H1 (cell line): ENCODE measurements at regions not wholly inside any gene's neighbourhood (a gene's known extent, or its start where the extent isn't known, plus 50 kb on each side); places are given as distances from the start of the nearest gene placed in this dataset.

Experiments
- CTCF ChIA-PET: fragments of 300-600 bp; sonication (Branson Sonifier 250); formaldehyde crosslinking; loops from one replicate; lab custom pipeline; 2021; ENCODE audit not compliant: partially characterized antibody; lab: Charles Lee
- POLR2A ChIA-PET: fragments of 300-600 bp; sonication (Branson Sonifier 250); formaldehyde crosslinking; loops from one replicate; lab custom pipeline; 2021; ENCODE audit warnings: inconsistent platforms; ENCODE audit not compliant: partially characterized antibody; lab: Charles Lee
- DNase-seq, 2 experiments: peaks; one replicate each; pipeline versions ENCODE4 v3.0.0 to v3.0.0-alpha.2; 2010 to 2022; ENCODE audit warnings: low spot score in 2 of 2, low read depth in 1 of 2, mixed read lengths in 1 of 2
- FAIRE-seq: peaks from 2 replicates; lab custom pipeline; 2011; peaks lifted over from hg19 to GRCh38; lab: Jason Lieb, UNC
- H2AFZ ChIP-seq: 2 replicates; pipeline ENCODE4 v1.8.1; 2012; ENCODE audit warnings: low read length, inconsistent platforms
- H2AK5ac ChIP-seq: 2 replicates; pipeline ENCODE4 v1.6.1; 2013; ENCODE audit warnings: low read depth, low read length
- H2BK120ac ChIP-seq: replicated peaks from 2 replicates; pipeline ENCODE3; 2013; ENCODE audit warnings: low read depth, low read length, inconsistent platforms
- H2BK12ac ChIP-seq: 2 replicates; pipeline ENCODE4 v1.6.1; 2013; ENCODE audit warnings: low read depth, low read length
- H2BK15ac ChIP-seq: 2 replicates; pipeline ENCODE4 v1.6.1; 2013; ENCODE audit warnings: low read length
- H2BK20ac ChIP-seq: 2 replicates; pipeline ENCODE4 v1.6.1; 2013; ENCODE audit warnings: low read length
- H2BK5ac ChIP-seq: 2 replicates; pipeline ENCODE4 v1.6.1; 2013; ENCODE audit warnings: low read depth, low read length
- H3K14ac ChIP-seq: 2 replicates; pipeline ENCODE4 v1.6.1; 2013; ENCODE audit warnings: inconsistent platforms; ENCODE audit not compliant: insufficient read length
- H3K18ac ChIP-seq: 2 replicates; pipeline ENCODE4 v1.6.1; 2013; ENCODE audit warnings: low read length; ENCODE audit errors: extremely low read depth
- H3K23ac ChIP-seq: 2 replicates; pipeline ENCODE4 v1.6.1; 2013; ENCODE audit warnings: inconsistent platforms; ENCODE audit not compliant: insufficient read length
- H3K23me2 ChIP-seq: 2 replicates; pipeline ENCODE4 v1.6.1; 2013; ENCODE audit warnings: low read depth, low read length
- H3K27ac ChIP-seq: 2 replicates; pipeline ENCODE4 v1.6.1; 2011; ENCODE audit warnings: low read depth, low read length, inconsistent platforms
- H3K27me3 ChIP-seq, 4 experiments: replicated peaks in 1 of 4; 1 replicate in 1 of 4; 2 replicates in 3 of 4; pipeline versions ENCODE4 v1.6.1 to v1.8.1; 2011 to 2013; ENCODE audit warnings: low read length in 3 of 4, mild to moderate bottlenecking in 3 of 4, inconsistent platforms in 2 of 4, mixed read lengths in 2 of 4, moderate library complexity in 1 of 4; ENCODE audit not compliant: control insufficient read depth in 3 of 4, insufficient read depth in 3 of 4; ENCODE audit errors: extremely low read depth in 1 of 4
- H3K36me3 ChIP-seq, 4 experiments: 2 replicates each; pipeline versions ENCODE4 v1.6.1 to v1.8.1; 2011 to 2013; ENCODE audit warnings: mild to moderate bottlenecking in 4 of 4, low read length in 3 of 4, moderate library complexity in 2 of 4, control low read depth in 1 of 4, inconsistent platforms in 1 of 4; ENCODE audit not compliant: insufficient read depth in 4 of 4, control insufficient read depth in 2 of 4
- H3K4ac ChIP-seq: replicated peaks from 2 replicates; pipeline ENCODE3; 2013; ENCODE audit warnings: low read length, low read depth, mixed read lengths, inconsistent platforms; ENCODE audit not compliant: insufficient read length
- H3K4me1 ChIP-seq, 4 experiments: replicated peaks in 1 of 4; 1 replicate in 1 of 4; 2 replicates in 3 of 4; pipeline versions ENCODE4 v1.6.1 to v1.8.1; 2011 to 2013; ENCODE audit warnings: low read length in 3 of 4, inconsistent platforms in 2 of 4, mixed read lengths in 1 of 4; ENCODE audit not compliant: insufficient read depth in 4 of 4, control insufficient read depth in 3 of 4
- H3K4me2 ChIP-seq, 2 experiments: 2 replicates each; pipeline versions ENCODE4 v1.6.1 to v1.8.1; 2011 to 2013; ENCODE audit warnings: low read depth in 2 of 2, low read length in 2 of 2, control low read depth in 1 of 2, inconsistent platforms in 1 of 2, mild to moderate bottlenecking in 1 of 2; ENCODE audit not compliant: insufficient read depth in 1 of 2
- H3K4me3 ChIP-seq, 4 experiments: fragments of 200-600, 300-600 bp in 1 of 4; sonication (generic), shearing (Covaris generic), sonication (Bioruptor Twin) in 1 of 4; 2 replicates each; pipeline versions ENCODE4 v1.5.1 to v1.8.1; 2011 to 2016; ENCODE audit warnings: low read length in 4 of 4, low read depth in 3 of 4, control low read depth in 2 of 4, inconsistent platforms in 2 of 4, mild to moderate bottlenecking in 2 of 4, mixed read lengths in 1 of 4, moderate library complexity in 1 of 4; ENCODE audit not compliant: insufficient read depth in 2 of 4; ENCODE audit errors: extremely low read depth in 1 of 4
- H3K56ac ChIP-seq: replicated peaks from 2 replicates; pipeline ENCODE3; 2013; ENCODE audit warnings: low read depth, mild to moderate bottlenecking, mixed read lengths, low read length, inconsistent platforms; ENCODE audit not compliant: insufficient read length
- H3K79me1 ChIP-seq: 2 replicates; pipeline ENCODE4 v1.6.1; 2013; ENCODE audit warnings: low read depth, low read length, control low read depth
- H3K79me2 ChIP-seq, 2 experiments: 2 replicates each; pipeline versions ENCODE4 v1.6.1 to v1.8.1; 2012 to 2013; ENCODE audit warnings: low read length in 2 of 2, mild to moderate bottlenecking in 2 of 2, inconsistent platforms in 1 of 2; ENCODE audit not compliant: insufficient read depth in 2 of 2, control insufficient read depth in 1 of 2
- H3K9ac ChIP-seq, 4 experiments: replicated peaks in 1 of 4; 1 replicate in 1 of 4; 2 replicates in 3 of 4; pipeline versions ENCODE4 v1.6.1 to v1.8.1; 2011 to 2013; ENCODE audit warnings: low read depth in 3 of 4, low read length in 3 of 4, control low read depth in 2 of 4, mild to moderate bottlenecking in 2 of 4, moderate library complexity in 2 of 4, inconsistent platforms in 1 of 4; ENCODE audit errors: extremely low read depth in 1 of 4
- H3K9me3 ChIP-seq, 2 experiments: 2 replicates each; pipeline versions ENCODE4 v1.6.1 to v1.8.1; 2012 to 2013; ENCODE audit warnings: mild to moderate bottlenecking in 2 of 2, moderate library complexity in 2 of 2, control low read depth in 1 of 2, inconsistent platforms in 1 of 2, low read depth in 1 of 2, low read length in 1 of 2, mixed read lengths in 1 of 2; ENCODE audit not compliant: insufficient read depth in 2 of 2
- H4K20me1 ChIP-seq, 2 experiments: replicated peaks in 1 of 2; 2 replicates each; pipeline versions ENCODE3 to v1.8.1; 2011 to 2013; ENCODE audit warnings: inconsistent platforms in 2 of 2, low read length in 2 of 2, mild to moderate bottlenecking in 1 of 2; ENCODE audit not compliant: insufficient read depth in 2 of 2, control insufficient read depth in 1 of 2
- H4K5ac ChIP-seq: 2 replicates; pipeline ENCODE4 v1.6.1; 2013; ENCODE audit warnings: low read length, low read depth, mixed read lengths, inconsistent platforms; ENCODE audit not compliant: insufficient read length
- H4K8ac ChIP-seq: 2 replicates; pipeline ENCODE4 v1.8.0; 2013; ENCODE audit warnings: mild to moderate bottlenecking, moderate library complexity, low read length, inconsistent platforms; ENCODE audit not compliant: insufficient read depth; ENCODE audit errors: extremely low read depth
- H4K91ac ChIP-seq: replicated peaks from 2 replicates; pipeline ENCODE3; 2013; ENCODE audit warnings: low read length, mixed read lengths, inconsistent platforms; ENCODE audit not compliant: insufficient read length
- ASH2L ChIP-seq: fragments of 200-600, 300-600 bp; sonication (generic); IDR thresholded peaks from one replicate; pipeline ENCODE4 v1.7.1; 2017; ENCODE audit warnings: low read length
- JUN ChIP-seq: IDR thresholded peaks from 2 replicates; pipeline ENCODE4 v1.6.1; 2011; ENCODE audit warnings: low read depth, mild to moderate bottlenecking, improper control_type of control experiment, low read length
- JUND ChIP-seq: IDR thresholded peaks from 2 replicates; pipeline ENCODE4 v1.6.1; 2011; ENCODE audit warnings: mild to moderate bottlenecking, improper control_type of control experiment, low read length
- KDM5A ChIP-seq: fragments of 200-600 bp; IDR thresholded peaks from 2 replicates; pipeline ENCODE4 v1.7.1; 2012; ENCODE audit warnings: mild to moderate bottlenecking, low read length, inconsistent platforms, mixed read lengths
- MAFK ChIP-seq: IDR thresholded peaks from 2 replicates; pipeline ENCODE4 v1.6.1; 2012; ENCODE audit warnings: low read depth, mild to moderate bottlenecking, improper control_type of control experiment, low read length
- MAX ChIP-seq: IDR thresholded peaks from 2 replicates; pipeline ENCODE4 v1.6.1; 2012; ENCODE audit warnings: inconsistent platforms
- POU5F1 ChIP-seq: IDR thresholded peaks from 2 replicates; pipeline ENCODE4 v1.6.1; 2011; ENCODE audit warnings: low read depth, mild to moderate bottlenecking, low read length, moderate library complexity
- RFX5 ChIP-seq: IDR thresholded peaks from 2 replicates; pipeline ENCODE4 v1.6.1; 2011; ENCODE audit warnings: low read depth, low read length, improper control_type of control experiment, borderline replicate concordance
- TCF12 ChIP-seq: IDR thresholded peaks from 2 replicates; pipeline ENCODE4 v1.6.1; 2011; ENCODE audit warnings: low read depth, mild to moderate bottlenecking, low read length
- TEAD4 ChIP-seq: IDR thresholded peaks from 2 replicates; pipeline ENCODE4 v1.6.1; 2012; ENCODE audit warnings: low read depth, low read length, inconsistent platforms, mixed read lengths
- WGBS, 2 experiments: shearing (Covaris generic) in 1 of 2; methylation state at CpG; one replicate each; pipeline versions ENCODE4 v1.1.6 to v1.1.7; 2013 to 2015; ENCODE audit warnings: low lambda C conversion rate in 2 of 2, mixed read lengths in 2 of 2, inconsistent platforms in 1 of 2, low coverage in 1 of 2, missing lambda C conversion rate in 1 of 2; ENCODE audit not compliant: insufficient replicate concordance in 2 of 2, insufficient coverage in 1 of 2, insufficient read length in 1 of 2; ENCODE audit errors: extremely low coverage in 1 of 2, missing lambda C conversion rate in 1 of 2; 5-methylcytosine and 5-hydroxymethylcytosine counted together

GRCh38 chr1:90319918-90320317, 325.0 kb downstream of the ZNF326 start:
- Histone ChIP-seq H3K36me3 (no peaks in the 10 kb centered on the region), H3K56ac (no peak overlapping the region), H3K4me2 (no peak overlapping the region), H4K91ac (no peak overlapping the region), H3K4me1 (no peaks in the 10 kb centered on the region), H2BK5ac (no peak overlapping the region), H3K14ac (no peak overlapping the region), H3K23ac (no peak overlapping the region), H3K9me3 (no peaks in the 10 kb centered on the region), H4K20me1 (no peaks in the 10 kb centered on the region), H3K27me3 (no peaks in the 10 kb centered on the region), H3K27ac (no peak overlapping the region), H3K4ac (no peak overlapping the region), H2BK15ac (no peak overlapping the region), H2AK5ac (no peak overlapping the region), H4K8ac (no peak overlapping the region), H4K5ac (no peak overlapping the region), H3K18ac (no peak overlapping the region), H3K9ac (no peak overlapping the region), H2BK12ac (no peak overlapping the region), H2BK120ac (no peak overlapping the region), H3K23me2 (no peaks in the 10 kb centered on the region), H3K79me2 (no peaks in the 10 kb centered on the region), H2AFZ (no peak overlapping the region), H2BK20ac (no peak overlapping the region), H3K79me1 (no peaks in the 10 kb centered on the region), H3K4me3 (no peak overlapping the region)
- ChIA-PET CTCF (no interaction called here), POLR2A (no interaction called here)
- FAIRE-seq (no peak), DNase-seq (no peak)
- TF ChIP-seq MAX: no peak
- TF ChIP-seq TEAD4: no peak
- TF ChIP-seq RFX5: no peak
- no peak for TF ChIP-seq MAFK
- TF ChIP-seq TCF12: no peak
- TF ChIP-seq POU5F1: no peak
- no peak for TF ChIP-seq ASH2L
- TF ChIP-seq JUND: no peak
- TF ChIP-seq JUN: no peak
- TF ChIP-seq KDM5A: no peak
- 85% methylated on average over 1 of the region's 1 CpG; no CpG with 5 or more reads in 1 of the 2 experiments for WGBS, 2 experiments
